HCT116 (cell line): ENCODE measurements at regions not wholly inside any gene's neighbourhood (a gene's known extent, or its start where the extent isn't known, plus 50 kb on each side); places are given as distances from the start of the nearest gene placed in this dataset.

Experiments
- ATAC-seq: fragments of 200-7000 bp; cut with Tn5 transposase; 2 replicates; pipeline ENCODE4 v1.9.1; 2020; ENCODE audit warnings: mild to moderate bottlenecking, moderate library complexity
- BruUV-seq: library from RNA; stranded (reverse); fragments of 400-500 nt; replicated peaks from 2 replicates; lab custom pipeline; 2021; lab: Mats Ljungman, UMichigan
- CTCF ChIA-PET: fragments of 300-600 bp; sonication (Branson Sonifier 250); formaldehyde crosslinking; loops from one replicate; lab custom pipeline; 2021; ENCODE audit warnings: antibody characterized with exemption; lab: Charles Lee
- POLR2A ChIA-PET: fragments of 300-600, 350-600 bp; sonication (Branson Sonifier 250); formaldehyde crosslinking; loops from one replicate; lab custom pipeline; 2021; ENCODE audit warnings: antibody characterized with exemption; lab: Charles Lee
- RAD21 ChIA-PET, 2 experiments: fragments of 300-600 bp; sonication (Branson Sonifier 250); formaldehyde crosslinking; loops; one replicate each; lab custom pipeline; 2023; ENCODE audit warnings: low total read pairs in 2 of 2; ENCODE audit not compliant: uncharacterized antibody in 2 of 2, unreplicated experiment in 2 of 2, low non-redundant PET in 1 of 2; lab: Charles Lee
- DNase-seq: peaks from one replicate; pipeline ENCODE4 v3.0.0-alpha.2; 2010; ENCODE audit warnings: low read depth, low spot score
- H2AFZ ChIP-seq: fragments of 200-600 bp; shearing (Covaris generic), sonication (generic); 2 replicates; pipeline ENCODE4 v1.6.1; 2017; ENCODE audit warnings: low read depth, mixed run types, mixed read lengths, antibody characterized with exemption, low read length; ENCODE audit not compliant: poor library complexity, severe bottlenecking
- H3K27ac ChIP-seq: 2 replicates; pipeline ENCODE4 v1.5.1; 2012; ENCODE audit warnings: low read depth, low read length
- H3K27me3 ChIP-seq: fragments of 200-600 bp; sonication (generic); 2 replicates; pipeline ENCODE4 v1.6.1; 2016; ENCODE audit warnings: mixed run types, low read length, mixed read lengths; ENCODE audit not compliant: insufficient read depth
- H3K36me3 ChIP-seq, 2 experiments: fragments of 200-500 bp in 1 of 2; fragments of 200-600 bp in 1 of 2; sonication (Bioruptor generic) in 1 of 2; sonication (generic) in 1 of 2; 2 replicates each; pipeline versions ENCODE4 v1.5.1 to v1.6.1; 2014 to 2016; ENCODE audit warnings: low read length in 2 of 2, inconsistent platforms in 1 of 2, mixed read lengths in 1 of 2, mixed run types in 1 of 2; ENCODE audit not compliant: insufficient read depth in 2 of 2, control insufficient read depth in 1 of 2
- H3K4me1 ChIP-seq, 2 experiments: fragments of 200-600 bp in 1 of 2; sonication (generic) in 1 of 2; 2 replicates each; pipeline versions ENCODE4 v1.5.1 to v1.6.1; 2012 to 2017; ENCODE audit warnings: low read length in 2 of 2, inconsistent platforms in 1 of 2, mild to moderate bottlenecking in 1 of 2, mixed read lengths in 1 of 2, mixed run types in 1 of 2, moderate library complexity in 1 of 2; ENCODE audit not compliant: insufficient read depth in 2 of 2, control insufficient read depth in 1 of 2
- H3K4me2 ChIP-seq: fragments of 200-600 bp; sonication (generic); 2 replicates; pipeline ENCODE4 v1.6.1; 2017; ENCODE audit warnings: mixed run types, low read length, mixed read lengths
- H3K4me3 ChIP-seq, 2 experiments: fragments of 200-600 bp in 1 of 2; sonication (generic) in 1 of 2; replicated peaks in 1 of 2; 2 replicates each; pipeline ENCODE4 v1.5.1; 2011 to 2016; ENCODE audit warnings: low read length in 2 of 2, control low read depth in 1 of 2, low read depth in 1 of 2, mild to moderate bottlenecking in 1 of 2, mixed read lengths in 1 of 2, mixed run types in 1 of 2
- H3K79me2 ChIP-seq: fragments of 200-600 bp; sonication (generic); 2 replicates; pipeline ENCODE4 v1.6.1; 2017; ENCODE audit warnings: mild to moderate bottlenecking, mixed run types, low read length, moderate library complexity, mixed read lengths; ENCODE audit not compliant: insufficient read depth
- H3K9ac ChIP-seq: fragments of 200-600 bp; sonication (generic); 2 replicates; pipeline ENCODE4 v1.6.1; 2016; ENCODE audit warnings: low read length, mixed read lengths
- H3K9me2 ChIP-seq: fragments of 200-600 bp; sonication (generic), shearing (Covaris generic); 2 replicates; pipeline ENCODE4 v1.6.1; 2017; ENCODE audit warnings: mixed run types, mild to moderate bottlenecking, moderate library complexity; ENCODE audit not compliant: insufficient read depth
- H3K9me3 ChIP-seq, 2 experiments: fragments of 200-500 bp in 1 of 2; fragments of 200-600 bp in 1 of 2; sonication (Bioruptor generic) in 1 of 2; sonication (generic) in 1 of 2; 2 replicates each; pipeline ENCODE4 v1.6.1; 2014 to 2017; ENCODE audit warnings: low read length in 2 of 2, mixed read lengths in 2 of 2, inconsistent platforms in 1 of 2, low read depth in 1 of 2, mild to moderate bottlenecking in 1 of 2, mixed run types in 1 of 2, moderate library complexity in 1 of 2; ENCODE audit not compliant: control insufficient read depth in 1 of 2, insufficient read depth in 1 of 2
- H4K20me1 ChIP-seq: fragments of 200-600 bp; sonication (generic), shearing (Covaris generic); 2 replicates; pipeline ENCODE4 v1.6.1; 2017; ENCODE audit warnings: mixed run types, mild to moderate bottlenecking, moderate library complexity; ENCODE audit not compliant: insufficient read depth
- CEBPB ChIP-seq: IDR thresholded peaks from 2 replicates; pipeline ENCODE4 v1.6.1; 2012; ENCODE audit warnings: low read depth
- EGR1 ChIP-seq: IDR thresholded peaks from 2 replicates; pipeline ENCODE4 v1.6.1; 2012; ENCODE audit warnings: low read depth
- ELF1 ChIP-seq: IDR thresholded peaks from 2 replicates; pipeline ENCODE4 v1.6.1; 2012; ENCODE audit warnings: low read depth, borderline replicate concordance
- EZH2phosphoT487 ChIP-seq: fragments of 200-600 bp; IDR thresholded peaks from 2 replicates; pipeline ENCODE4 v1.6.1; 2018; ENCODE audit warnings: antibody characterized with exemption, borderline replicate concordance
- FOSL1 ChIP-seq: IDR thresholded peaks from 2 replicates; pipeline ENCODE4 v1.6.1; 2012; ENCODE audit warnings: low read depth
- POLR2A ChIP-seq: IDR thresholded peaks from 2 replicates; pipeline ENCODE4 v1.7.0; 2011; ENCODE audit warnings: borderline replicate concordance; ENCODE audit not compliant: insufficient read depth, insufficient read length; ENCODE audit errors: extremely low read depth
- POLR2AphosphoS5 ChIP-seq: IDR thresholded peaks from 2 replicates; pipeline ENCODE4 v1.6.1; 2011; ENCODE audit warnings: mild to moderate bottlenecking, low read depth, low read length, moderate library complexity
- RAD21 ChIP-seq: IDR thresholded peaks from 2 replicates; pipeline ENCODE4 v1.6.1; 2012; ENCODE audit warnings: low read depth, mild to moderate bottlenecking
- YY1 ChIP-seq: IDR thresholded peaks from 2 replicates; pipeline ENCODE4 v1.6.1; 2011; ENCODE audit warnings: low read length, low read depth, moderate library complexity, mild to moderate bottlenecking; ENCODE audit not compliant: insufficient replicate concordance; ENCODE audit errors: extremely low read depth
- ZNF274 ChIP-seq: fragments of 200-500 bp; sonication (Bioruptor generic); IDR thresholded peaks from 2 replicates; pipeline ENCODE4 v1.6.1; 2014; ENCODE audit warnings: mild to moderate bottlenecking, low read depth, low read length, inconsistent platforms
- intact Hi-C: fragments of 100-400 bp; cut with micrococcal nuclease; formaldehyde crosslinking; loops from 2 replicates; pipeline ENCODE4 v1.10.0; 2022
- TF ChIP-seq, protein P1 (sequence below): IDR thresholded peaks from 2 replicates; pipeline ENCODE4 v1.6.1; 2012; ENCODE audit warnings: low read depth
- TF ChIP-seq, protein P2 (sequence below): IDR thresholded peaks from 2 replicates; pipeline ENCODE4 v1.6.1; 2011; ENCODE audit warnings: mild to moderate bottlenecking, low read length, moderate library complexity; ENCODE audit not compliant: insufficient replicate concordance; ENCODE audit errors: extremely low read depth
- TF ChIP-seq, protein P3 (sequence below), 3 experiments: fragments of 200-600 bp in 1 of 3; sonication (generic) in 1 of 3; IDR thresholded peaks in 2 of 3; conservative IDR thresholded peaks in 1 of 3; 2 replicates each; pipeline ENCODE4 v1.5.1; 2012 to 2017; ENCODE audit warnings: low read depth in 2 of 3, low read length in 2 of 3, antibody characterized with exemption in 1 of 3, borderline replicate concordance in 1 of 3, control low read depth in 1 of 3, mild to moderate bottlenecking in 1 of 3, mixed read lengths in 1 of 3, mixed run types in 1 of 3, moderate library complexity in 1 of 3; ENCODE audit not compliant: insufficient read depth in 1 of 3
- TF ChIP-seq, protein P4 (sequence below): IDR thresholded peaks from 2 replicates; pipeline ENCODE4 v1.6.1; 2012

DNA sequence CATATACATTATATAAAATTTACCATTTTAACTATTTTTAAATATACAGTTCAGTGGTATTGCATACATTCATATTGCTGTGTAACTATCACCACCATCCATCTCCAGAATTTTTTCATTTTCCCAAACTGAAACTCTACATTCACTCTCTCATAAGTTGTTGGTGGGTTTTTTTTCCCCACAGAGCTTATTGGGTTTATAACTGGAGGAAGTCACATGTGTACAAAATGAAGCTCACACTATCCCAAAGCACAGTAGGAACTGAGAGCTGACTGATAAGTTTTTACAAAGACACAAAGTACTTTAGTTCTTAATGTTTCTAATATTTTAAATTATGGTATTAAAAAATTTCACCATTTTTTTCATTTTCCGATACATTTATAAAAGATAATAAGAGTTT lies 78.8 kb upstream of the TNFAIP3 start:
- no peak overlapping the region for H2AFZ ChIP-seq
- no peak for DNase-seq
- intact Hi-C loops, result no loop called here
- H3K27me3 ChIP-seq, result no peaks in the 10 kb centered on the region
- no peak for ATAC-seq
- H3K4me3 ChIP-seq, result no peak overlapping the region
- CTCF ChIA-PET, result interaction anchor here (0.6 to 1.5 kb wide), 3 partner anchors 10 to 151 kb away, joined by 3 to 7 read pairs (median 3); no protein-coding TSS in a partner anchor
- RAD21 ChIA-PET, result no interaction called here
- H3K4me2 ChIP-seq, result no peak overlapping the region
- POLR2A ChIA-PET, result no interaction called here
- H3K36me3 ChIP-seq, result no peaks in the 10 kb centered on the region
- H3K27ac ChIP-seq, result no peak overlapping the region
- H3K9ac ChIP-seq, result no peak overlapping the region
- H3K9me3 ChIP-seq, result no peaks in the 10 kb centered on the region
- no peaks in the 10 kb centered on the region for H3K79me2 ChIP-seq
- no peaks in the 10 kb centered on the region for H3K4me1 ChIP-seq
- H4K20me1 ChIP-seq, result no peaks in the 10 kb centered on the region
- no peak for TF ChIP-seq CEBPB
- TF ChIP-seq POLR2A, result no peak
- no peak for TF ChIP-seq ELF1
- no peak for TF ChIP-seq POLR2AphosphoS5
- TF ChIP-seq, protein P1, sequence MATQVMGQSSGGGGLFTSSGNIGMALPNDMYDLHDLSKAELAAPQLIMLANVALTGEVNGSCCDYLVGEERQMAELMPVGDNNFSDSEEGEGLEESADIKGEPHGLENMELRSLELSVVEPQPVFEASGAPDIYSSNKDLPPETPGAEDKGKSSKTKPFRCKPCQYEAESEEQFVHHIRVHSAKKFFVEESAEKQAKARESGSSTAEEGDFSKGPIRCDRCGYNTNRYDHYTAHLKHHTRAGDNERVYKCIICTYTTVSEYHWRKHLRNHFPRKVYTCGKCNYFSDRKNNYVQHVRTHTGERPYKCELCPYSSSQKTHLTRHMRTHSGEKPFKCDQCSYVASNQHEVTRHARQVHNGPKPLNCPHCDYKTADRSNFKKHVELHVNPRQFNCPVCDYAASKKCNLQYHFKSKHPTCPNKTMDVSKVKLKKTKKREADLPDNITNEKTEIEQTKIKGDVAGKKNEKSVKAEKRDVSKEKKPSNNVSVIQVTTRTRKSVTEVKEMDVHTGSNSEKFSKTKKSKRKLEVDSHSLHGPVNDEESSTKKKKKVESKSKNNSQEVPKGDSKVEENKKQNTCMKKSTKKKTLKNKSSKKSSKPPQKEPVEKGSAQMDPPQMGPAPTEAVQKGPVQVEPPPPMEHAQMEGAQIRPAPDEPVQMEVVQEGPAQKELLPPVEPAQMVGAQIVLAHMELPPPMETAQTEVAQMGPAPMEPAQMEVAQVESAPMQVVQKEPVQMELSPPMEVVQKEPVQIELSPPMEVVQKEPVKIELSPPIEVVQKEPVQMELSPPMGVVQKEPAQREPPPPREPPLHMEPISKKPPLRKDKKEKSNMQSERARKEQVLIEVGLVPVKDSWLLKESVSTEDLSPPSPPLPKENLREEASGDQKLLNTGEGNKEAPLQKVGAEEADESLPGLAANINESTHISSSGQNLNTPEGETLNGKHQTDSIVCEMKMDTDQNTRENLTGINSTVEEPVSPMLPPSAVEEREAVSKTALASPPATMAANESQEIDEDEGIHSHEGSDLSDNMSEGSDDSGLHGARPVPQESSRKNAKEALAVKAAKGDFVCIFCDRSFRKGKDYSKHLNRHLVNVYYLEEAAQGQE, result no peak
- TF ChIP-seq YY1, result no peak
- no peak for TF ChIP-seq FOSL1
- TF ChIP-seq ZNF274, result no peak
- TF ChIP-seq EGR1, result no peak
- no peak for TF ChIP-seq RAD21
- TF ChIP-seq, protein P2, sequence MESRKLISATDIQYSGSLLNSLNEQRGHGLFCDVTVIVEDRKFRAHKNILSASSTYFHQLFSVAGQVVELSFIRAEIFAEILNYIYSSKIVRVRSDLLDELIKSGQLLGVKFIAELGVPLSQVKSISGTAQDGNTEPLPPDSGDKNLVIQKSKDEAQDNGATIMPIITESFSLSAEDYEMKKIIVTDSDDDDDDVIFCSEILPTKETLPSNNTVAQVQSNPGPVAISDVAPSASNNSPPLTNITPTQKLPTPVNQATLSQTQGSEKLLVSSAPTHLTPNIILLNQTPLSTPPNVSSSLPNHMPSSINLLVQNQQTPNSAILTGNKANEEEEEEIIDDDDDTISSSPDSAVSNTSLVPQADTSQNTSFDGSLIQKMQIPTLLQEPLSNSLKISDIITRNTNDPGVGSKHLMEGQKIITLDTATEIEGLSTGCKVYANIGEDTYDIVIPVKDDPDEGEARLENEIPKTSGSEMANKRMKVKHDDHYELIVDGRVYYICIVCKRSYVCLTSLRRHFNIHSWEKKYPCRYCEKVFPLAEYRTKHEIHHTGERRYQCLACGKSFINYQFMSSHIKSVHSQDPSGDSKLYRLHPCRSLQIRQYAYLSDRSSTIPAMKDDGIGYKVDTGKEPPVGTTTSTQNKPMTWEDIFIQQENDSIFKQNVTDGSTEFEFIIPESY, result no peak
- TF ChIP-seq, protein P3, sequence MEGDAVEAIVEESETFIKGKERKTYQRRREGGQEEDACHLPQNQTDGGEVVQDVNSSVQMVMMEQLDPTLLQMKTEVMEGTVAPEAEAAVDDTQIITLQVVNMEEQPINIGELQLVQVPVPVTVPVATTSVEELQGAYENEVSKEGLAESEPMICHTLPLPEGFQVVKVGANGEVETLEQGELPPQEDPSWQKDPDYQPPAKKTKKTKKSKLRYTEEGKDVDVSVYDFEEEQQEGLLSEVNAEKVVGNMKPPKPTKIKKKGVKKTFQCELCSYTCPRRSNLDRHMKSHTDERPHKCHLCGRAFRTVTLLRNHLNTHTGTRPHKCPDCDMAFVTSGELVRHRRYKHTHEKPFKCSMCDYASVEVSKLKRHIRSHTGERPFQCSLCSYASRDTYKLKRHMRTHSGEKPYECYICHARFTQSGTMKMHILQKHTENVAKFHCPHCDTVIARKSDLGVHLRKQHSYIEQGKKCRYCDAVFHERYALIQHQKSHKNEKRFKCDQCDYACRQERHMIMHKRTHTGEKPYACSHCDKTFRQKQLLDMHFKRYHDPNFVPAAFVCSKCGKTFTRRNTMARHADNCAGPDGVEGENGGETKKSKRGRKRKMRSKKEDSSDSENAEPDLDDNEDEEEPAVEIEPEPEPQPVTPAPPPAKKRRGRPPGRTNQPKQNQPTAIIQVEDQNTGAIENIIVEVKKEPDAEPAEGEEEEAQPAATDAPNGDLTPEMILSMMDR (IDR thresholded peaks at IDR 0.05 in 2 of 3, conservative IDR thresholded peaks at IDR 0.05 in 1 of 3; ENCODE audit: borderline replicate concordance in 1 of 3, insufficient read depth in 1 of 3, low read depth in 2 of 3, low read length in 2 of 3), result no peak
- no peak for TF ChIP-seq EZH2phosphoT487
- TF ChIP-seq, protein P4, sequence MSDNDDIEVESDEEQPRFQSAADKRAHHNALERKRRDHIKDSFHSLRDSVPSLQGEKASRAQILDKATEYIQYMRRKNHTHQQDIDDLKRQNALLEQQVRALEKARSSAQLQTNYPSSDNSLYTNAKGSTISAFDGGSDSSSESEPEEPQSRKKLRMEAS, result no peak
- no peaks in the 10 kb centered on the region for H3K9me2 ChIP-seq
- BruUV-seq, result no TSS peak
